ENCODE measurements at regions not wholly inside any gene's neighbourhood (a gene's known extent, or its start where the extent isn't known, plus 50 kb on each side); places are given as distances from the start of the nearest gene placed in this dataset.

- H3K4me3 ChIP-seq = no peak overlapping the region
- H3K9me3 ChIP-seq = peaks cover 0 to 9% of the 10 kb centered on the region in 2 donors
- no peaks in the 10 kb centered on the region for H3K27me3 ChIP-seq
- no peak for DNase-seq (ENCODE audit: low spot score in 2 of 2)
- TF ChIP-seq CTCF (IDR thresholded peaks at IDR 0.05) = no peak
- H3K4me1 ChIP-seq = no peaks in the 10 kb centered on the region
- no peak overlapping the region for H3K27ac ChIP-seq
- no peaks in the 10 kb centered on the region for H3K36me3 ChIP-seq
- intact Hi-C loops (cut with DNase I) = no loop called here
Measured at GRCh38 chr1:60583696-60584095, 498.7 kb upstream of the NFIA start.

GRCh38 chr1:60581455-60582220 lies 500.7 kb upstream of the NFIA start:
- Histone ChIP-seq H3K27me3 (no peaks in the 10 kb centered on the region), H3K4me1 (no peaks in the 10 kb centered on the region), H3K27ac (no peak overlapping the region), H3K36me3 (no peaks in the 10 kb centered on the region), H3K9me3 (peaks cover 0 to 9% of the 10 kb centered on the region in 2 donors), H3K4me3 (no peak overlapping the region)
- TF ChIP-seq CTCF (IDR thresholded peaks at IDR 0.05) = no peak
- no peak for DNase-seq (ENCODE audit: low spot score in 2 of 2)
- intact Hi-C loops (cut with DNase I) = no loop called here

- Histone ChIP-seq H3K27ac (no peak overlapping the region), H3K4me3 (no peak overlapping the region), H3K36me3 (no peaks in the 10 kb centered on the region), H3K4me1 (peaks cover 3 to 21% of the 10 kb centered on the region in 2 donors), H3K27me3 (no peaks in the 10 kb centered on the region), H3K9me3 (no peaks in the 10 kb centered on the region)
- no peak for DNase-seq (ENCODE audit: low spot score in 2 of 2)
- intact Hi-C loops (cut with DNase I) = no loop called here
- no peak for TF ChIP-seq CTCF (IDR thresholded peaks at IDR 0.05)
Measured at GRCh38 chr1:60577029-60577428, 503.5 kb upstream of the C1orf87 start.

GRCh38 chr1:60575326-60575977 lies 501.9 kb upstream of the C1orf87 start:
- Histone ChIP-seq H3K9me3 (no peaks in the 10 kb centered on the region), H3K36me3 (no peaks in the 10 kb centered on the region), H3K4me3 (no peak overlapping the region), H3K4me1 (peaks cover 3 to 22% of the 10 kb centered on the region in 2 donors), H3K27me3 (no peaks in the 10 kb centered on the region), H3K27ac (no peak overlapping the region)
- intact Hi-C loops (cut with DNase I) = no loop called here
- no peak for DNase-seq (ENCODE audit: low spot score in 2 of 2)
- no peak for TF ChIP-seq CTCF (IDR thresholded peaks at IDR 0.05)

- no peak for TF ChIP-seq CTCF (IDR thresholded peaks at IDR 0.05)
- DNase-seq (ENCODE audit: low spot score in 2 of 2) = peak in 1 of 2 donors; percentile 67
- H3K4me1 ChIP-seq = peaks cover 3 to 22% of the 10 kb centered on the region in 2 donors
- H3K9me3 ChIP-seq = no peaks in the 10 kb centered on the region
- no peaks in the 10 kb centered on the region for H3K36me3 ChIP-seq
- H3K27me3 ChIP-seq = no peaks in the 10 kb centered on the region
- intact Hi-C loops (cut with DNase I) = loop anchor here (2.0 kb wide), 1 partner anchor 69 kb away; no protein-coding TSS in a partner anchor
- H3K4me3 ChIP-seq = no peak overlapping the region
- H3K27ac ChIP-seq = peak overlapping the region; percentile 58 to 71
Measured at GRCh38 chr1:60573726-60574409, 500.3 kb upstream of the C1orf87 start.
